T-cell (primary cell): ENCODE measurements at regions not wholly inside any gene's neighbourhood (a gene's known extent, or its start where the extent isn't known, plus 50 kb on each side); places are given as distances from the start of the nearest gene placed in this dataset.
"Not testable (repeated sequence)": the region's sequence is repeated elsewhere in the genome, so short reads cannot be mapped to it uniquely, and the experiment has no call there.

Source experiments
- ATAC-seq, 4 experiments: fragments of 200-7000 bp in 3 of 4; fragments of 150-1000 bp in 1 of 4; cut with Tn5 transposase; replicated peaks in 1 of 4; 1 replicate in 3 of 4; 2 replicates in 1 of 4; pipeline ENCODE4 v1.10.0; 2021; ENCODE audit warnings: moderate library complexity in 3 of 4, mild to moderate bottlenecking in 2 of 4, moderate number of reproducible peaks in 1 of 4
- CTCF ChIA-PET, 2 donors: fragments of 300-600 bp; sonication (Branson Sonifier 250); formaldehyde crosslinking; loops; one replicate each; lab custom pipeline; 2022; ENCODE audit warnings: antibody characterized with exemption in 2 of 2; lab: Charles Lee
- POLR2A ChIA-PET, 2 donors: fragments of 300-600 bp; sonication (Branson Sonifier 250); formaldehyde crosslinking; loops; one replicate each; lab custom pipeline; 2022; ENCODE audit warnings: antibody characterized with exemption in 2 of 2; lab: Charles Lee
- DNase-seq, 35 experiments: peaks; one replicate each; pipeline versions ENCODE4 v3.0.0 to v3.0.0-alpha.2; 2013 to 2023
- H3K27ac ChIP-seq: one replicate; pipeline ENCODE4 v1.5.1; 2013; ENCODE audit warnings: low read length
- H3K27me3 ChIP-seq, 2 experiments: replicated peaks in 1 of 2; 1 replicate in 1 of 2; 2 replicates in 1 of 2; pipeline versions ENCODE4 v1.6.1 to v1.7.0; 2013; ENCODE audit warnings: low read length in 1 of 2, mixed read lengths in 1 of 2; ENCODE audit not compliant: control insufficient read depth in 2 of 2, insufficient read depth in 2 of 2; ENCODE audit errors: extremely low read depth in 1 of 2
- H3K36me3 ChIP-seq, 2 donors: 1 replicate in 1 of 2; 2 replicates in 1 of 2; pipeline versions ENCODE4 v1.6.1 to v1.7.0; 2013; ENCODE audit warnings: low read length in 1 of 2; ENCODE audit not compliant: control insufficient read depth in 2 of 2, insufficient read depth in 1 of 2; ENCODE audit errors: extremely low read depth in 1 of 2
- H3K4me1 ChIP-seq, 2 experiments: 1 replicate in 1 of 2; 2 replicates in 1 of 2; pipeline versions ENCODE4 v1.6.1 to v1.7.0; 2013; ENCODE audit warnings: low read length in 2 of 2, mixed read lengths in 1 of 2; ENCODE audit not compliant: insufficient read depth in 2 of 2, control insufficient read depth in 1 of 2; ENCODE audit errors: extremely low read depth in 1 of 2
- H3K4me3 ChIP-seq, 2 donors: 1 replicate in 1 of 2; 2 replicates in 1 of 2; pipeline versions ENCODE4 v1.5.1 to v1.7.0; 2013; ENCODE audit warnings: mild to moderate bottlenecking in 2 of 2, low read length in 1 of 2, moderate library complexity in 1 of 2; ENCODE audit not compliant: control insufficient read depth in 1 of 2; ENCODE audit errors: extremely low read depth in 1 of 2
- H3K9me3 ChIP-seq: 2 replicates; pipeline ENCODE4 v1.7.0; 2013
- H3K27ac Mint-ChIP-seq, 2 donors: one replicate each; pipeline ENCODE4 v1.8.0; 2020 to 2021; ENCODE audit warnings: mild to moderate bottlenecking in 2 of 2, mixed read lengths in 2 of 2
- H3K27me3 Mint-ChIP-seq, 2 donors: one replicate each; pipeline ENCODE4 v1.8.0; 2021 to 2022; ENCODE audit warnings: mixed read lengths in 2 of 2
- H3K36me3 Mint-ChIP-seq: one replicate; pipeline ENCODE4 v1.8.0; 2021; ENCODE audit warnings: mixed read lengths
- H3K4me1 Mint-ChIP-seq, 3 donors: one replicate each; pipeline ENCODE4 v1.8.0; 2020 to 2022; ENCODE audit warnings: mixed read lengths in 3 of 3, mild to moderate bottlenecking in 1 of 3
- H3K4me3 Mint-ChIP-seq, 3 donors: one replicate each; pipeline ENCODE4 v1.8.0; 2020 to 2022; ENCODE audit warnings: mild to moderate bottlenecking in 3 of 3, mixed read lengths in 3 of 3, moderate library complexity in 3 of 3
- H3K9me3 Mint-ChIP-seq, 3 donors: one replicate each; pipeline ENCODE4 v1.8.0; 2020 to 2022; ENCODE audit warnings: mixed read lengths in 3 of 3
- WGBS: methylation state at CpG from one replicate; pipeline ENCODE4 v1.1.5; 2013; ENCODE audit warnings: missing lambda C conversion rate; ENCODE audit not compliant: insufficient coverage; 5-methylcytosine and 5-hydroxymethylcytosine counted together

DNA sequence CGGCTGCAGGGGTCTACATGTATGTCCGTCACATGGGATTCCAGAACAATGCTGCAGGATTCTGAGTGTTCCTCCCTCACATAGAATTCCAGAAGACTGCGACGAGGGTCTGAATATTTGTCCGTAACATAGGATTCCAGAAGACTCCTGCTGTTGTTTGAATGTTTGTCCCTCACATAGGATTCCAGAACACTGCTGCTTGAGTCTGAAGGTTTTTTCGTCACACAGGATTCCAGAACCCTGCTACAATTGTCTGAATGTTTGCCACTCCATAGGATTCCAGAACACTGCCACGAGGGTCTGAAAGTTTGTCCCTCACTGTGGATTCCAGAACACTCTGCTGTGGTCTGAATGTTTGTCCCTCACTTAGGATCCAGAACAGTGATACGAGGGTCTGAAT is 217.5 kb downstream of the FOXD4L6 start:
- ATAC-seq, H3K9me3 ChIP-seq, H3K27ac Mint-ChIP-seq, H3K36me3 ChIP-seq, CTCF ChIA-PET, H3K4me3 Mint-ChIP-seq, POLR2A ChIA-PET, DNase-seq, H3K27me3 ChIP-seq, H3K4me3 ChIP-seq, H3K27ac ChIP-seq, H3K4me1 ChIP-seq, H3K4me1 Mint-ChIP-seq: not testable (repeated sequence)
- H3K9me3 Mint-ChIP-seq: peaks cover 39 to 78% (median 72%) of the 10 kb centered on the region in 3 donors
- H3K36me3 Mint-ChIP-seq: peaks cover 11% of the 10 kb centered on the region
- 80% methylated on average over 6 of the region's 8 CpGs for WGBS
- peaks cover 7 to 20% of the 10 kb centered on the region in 2 donors for H3K27me3 Mint-ChIP-seq

DNA sequence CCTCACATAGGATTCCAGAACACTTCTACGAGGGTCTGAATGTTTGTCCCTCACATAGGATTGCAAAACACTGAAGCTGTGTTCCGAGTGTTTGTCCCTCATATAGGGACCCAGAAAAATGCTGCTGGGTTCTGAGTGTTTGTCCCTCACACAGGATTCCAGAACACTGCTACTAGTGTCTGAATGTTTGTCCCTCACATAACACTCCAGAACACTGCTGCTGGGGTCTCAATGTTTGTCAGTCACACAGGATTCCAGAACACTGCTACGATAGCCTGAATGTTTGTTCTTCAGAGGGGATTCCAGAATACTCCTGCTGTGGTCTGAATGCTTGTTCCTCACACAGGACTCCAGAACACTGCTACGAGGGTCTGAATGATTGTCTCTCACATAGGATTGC is 218.7 kb downstream of the FOXD4L6 start:
- ChIA-PET CTCF (no interaction called here), POLR2A (no interaction called here)
- no peaks in the 10 kb centered on the region for H3K9me3 ChIP-seq
- no peaks in the 10 kb centered on the region for H3K4me1 ChIP-seq
- no peak overlapping the region for H3K27ac ChIP-seq
- peak overlapping the region in 1 of 2 donors; percentile 26 for H3K4me3 ChIP-seq
- Mint-ChIP-seq H3K4me1 (no peaks in the 10 kb centered on the region), H3K9me3 (peaks cover 38 to 78% (median 70%) of the 10 kb centered on the region in 3 donors), H3K27me3 (peaks cover 6 to 22% of the 10 kb centered on the region in 2 donors), H3K27ac (no peak overlapping the region), H3K4me3 (no peak overlapping the region), H3K36me3 (peaks cover 2% of the 10 kb centered on the region)
- no peaks in the 10 kb centered on the region for H3K36me3 ChIP-seq
- DNase-seq (no peak), ATAC-seq (no peak)
- H3K27me3 ChIP-seq: no peaks in the 10 kb centered on the region
- WGBS: 84% methylated on average over 4 of the region's 4 CpGs

DNA sequence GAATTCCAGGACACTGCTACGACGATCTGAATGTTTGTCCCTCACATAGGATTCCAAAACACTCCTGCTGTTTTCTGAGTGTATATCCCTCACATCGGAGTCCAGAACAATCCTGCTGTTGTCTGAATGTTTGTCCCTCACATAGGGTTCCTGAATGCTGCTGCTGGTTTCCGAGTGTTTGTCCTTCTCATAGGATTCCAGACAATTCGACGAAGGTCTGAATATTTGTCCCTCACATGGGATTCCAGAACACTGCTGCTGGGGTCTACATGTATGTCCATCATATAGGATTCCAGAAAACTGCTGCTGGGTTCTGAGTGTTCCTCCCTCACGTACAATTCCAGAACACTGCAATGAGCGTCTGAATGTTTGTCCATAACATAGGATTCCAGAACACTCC is 219.4 kb downstream of the FOXD4L6 start:
- H3K4me1 ChIP-seq, CTCF ChIA-PET, DNase-seq, H3K36me3 Mint-ChIP-seq, H3K9me3 ChIP-seq, POLR2A ChIA-PET, H3K27ac Mint-ChIP-seq, H3K4me1 Mint-ChIP-seq, H3K27ac ChIP-seq, H3K36me3 ChIP-seq, H3K27me3 ChIP-seq, ATAC-seq, H3K4me3 Mint-ChIP-seq, H3K4me3 ChIP-seq: not testable (repeated sequence)
- H3K27me3 Mint-ChIP-seq: peaks cover 4 to 20% of the 10 kb centered on the region in 2 donors
- peaks cover 38 to 76% (median 70%) of the 10 kb centered on the region in 3 donors for H3K9me3 Mint-ChIP-seq
- WGBS: 85% methylated on average over 8 of the region's 8 CpGs

DNA sequence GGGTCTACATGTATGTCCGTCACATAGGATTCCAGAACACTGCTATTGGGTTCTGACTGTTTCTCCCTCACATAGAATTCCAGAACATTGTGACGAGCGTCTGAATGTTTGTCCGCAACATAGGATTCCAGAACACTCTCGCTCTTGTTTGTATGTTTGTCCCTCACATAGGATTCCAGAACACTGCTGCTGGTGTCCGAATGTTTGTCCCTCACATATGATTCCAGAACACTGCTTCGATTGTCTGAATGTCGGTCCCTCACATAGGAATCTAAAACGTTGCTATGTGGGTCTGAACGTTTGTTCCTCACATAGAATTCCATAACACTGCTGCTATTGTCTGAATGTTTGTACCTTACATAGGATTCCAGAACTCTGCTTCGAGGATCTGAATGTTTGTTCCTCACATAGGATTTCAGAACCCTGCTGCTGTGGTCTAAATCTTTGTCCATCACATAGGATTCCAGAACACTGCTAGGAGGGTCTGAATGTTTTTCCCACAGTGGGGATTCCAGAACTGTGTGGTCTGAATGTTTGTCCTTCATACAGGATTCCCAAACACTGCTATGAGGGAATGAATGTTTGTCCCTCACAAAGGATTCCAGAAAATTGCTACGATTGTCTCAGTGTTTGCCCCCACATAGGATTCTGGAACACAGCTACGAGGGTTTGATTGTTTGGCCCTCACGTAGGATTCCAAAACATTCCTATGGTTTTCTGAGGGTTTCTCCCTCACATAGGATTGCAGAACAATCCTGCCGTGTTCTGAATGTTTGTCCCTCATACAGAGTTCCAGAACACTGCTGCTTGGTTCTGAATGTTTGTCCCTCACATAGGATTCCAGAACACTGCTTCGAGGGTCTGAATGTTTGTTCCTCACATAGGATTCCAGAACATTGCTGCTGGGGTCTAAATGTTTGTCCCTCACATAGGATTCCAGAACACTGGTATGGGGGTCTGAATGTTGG is 220.5 kb downstream of the FOXD4L6 start:
- Mint-ChIP-seq H3K4me1 (no peaks in the 10 kb centered on the region), H3K27me3 (peaks cover 4 to 14% of the 10 kb centered on the region in 2 donors), H3K9me3 (peaks cover 32 to 74% (median 72%) of the 10 kb centered on the region in 3 donors), H3K27ac (no peak overlapping the region), H3K36me3 (peaks cover 14% of the 10 kb centered on the region), H3K4me3 (no peak overlapping the region)
- ChIA-PET CTCF (no interaction called here), POLR2A (no interaction called here)
- H3K36me3 ChIP-seq: no peaks in the 10 kb centered on the region
- no peak overlapping the region for H3K27ac ChIP-seq
- H3K9me3 ChIP-seq: no peaks in the 10 kb centered on the region
- H3K4me3 ChIP-seq: no peak overlapping the region
- 82% methylated on average over 14 of the region's 16 CpGs for WGBS
- DNase-seq (no peak), ATAC-seq (no peak)
- no peaks in the 10 kb centered on the region for H3K4me1 ChIP-seq
- H3K27me3 ChIP-seq: no peaks in the 10 kb centered on the region

DNA sequence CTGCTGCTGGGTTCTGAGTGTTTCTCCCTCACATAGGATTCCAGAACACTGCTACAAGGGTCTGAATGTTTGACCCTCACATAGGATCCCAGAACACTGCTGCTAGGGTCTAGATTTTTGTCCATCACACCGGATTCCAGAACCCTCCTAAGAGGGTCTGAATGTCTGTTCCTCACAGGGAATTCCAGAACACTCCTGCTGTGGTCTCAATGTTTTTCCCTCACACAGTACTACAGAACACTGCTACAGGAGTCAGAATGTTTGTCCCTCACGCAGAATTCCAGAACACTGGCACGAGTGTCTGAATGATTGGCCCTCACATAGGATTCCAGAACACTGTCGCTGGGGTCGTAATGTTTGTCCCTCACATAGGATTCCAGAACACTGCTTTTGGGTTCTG is 221.6 kb downstream of the FOXD4L6 start:
- H3K36me3 ChIP-seq, DNase-seq, H3K27ac Mint-ChIP-seq, H3K4me3 ChIP-seq, ATAC-seq, H3K4me1 Mint-ChIP-seq, H3K9me3 ChIP-seq, H3K4me3 Mint-ChIP-seq, H3K27me3 ChIP-seq, H3K27ac ChIP-seq, CTCF ChIA-PET, POLR2A ChIA-PET, H3K4me1 ChIP-seq: not testable (repeated sequence)
- peaks cover 32 to 71% (median 70%) of the 10 kb centered on the region in 3 donors for H3K9me3 Mint-ChIP-seq
- 72% methylated on average over 4 of the region's 5 CpGs for WGBS
- H3K36me3 Mint-ChIP-seq: peaks cover 20% of the 10 kb centered on the region
- peaks cover 4 to 14% of the 10 kb centered on the region in 2 donors for H3K27me3 Mint-ChIP-seq

DNA sequence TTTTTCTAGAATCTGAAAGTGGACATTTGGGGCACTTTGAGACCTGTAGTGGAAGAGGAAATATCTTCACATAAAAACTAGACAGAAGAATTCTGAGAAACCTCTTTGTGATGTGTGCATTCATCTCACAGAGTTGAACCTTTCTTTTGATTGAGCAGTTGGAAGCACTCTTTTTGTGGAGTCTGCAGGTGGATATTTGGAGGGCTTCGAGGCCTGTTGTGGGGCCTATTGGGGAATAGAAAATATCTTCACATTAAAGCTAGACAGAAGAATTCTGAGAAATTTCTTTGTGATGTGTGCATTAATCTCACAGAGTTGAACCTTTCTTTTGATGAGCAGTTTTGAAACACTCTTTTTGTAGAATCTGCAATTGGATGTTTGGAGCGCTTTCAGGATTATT is 236.2 kb downstream of the FOXD4L6 start:
- ATAC-seq, H3K27me3 Mint-ChIP-seq, POLR2A ChIA-PET, H3K9me3 ChIP-seq, H3K4me1 Mint-ChIP-seq, H3K4me3 Mint-ChIP-seq, H3K27ac ChIP-seq, H3K36me3 ChIP-seq, H3K4me1 ChIP-seq, H3K27ac Mint-ChIP-seq, H3K27me3 ChIP-seq, H3K4me3 ChIP-seq, DNase-seq, CTCF ChIA-PET: not testable (repeated sequence)
- WGBS: 100% methylated on average over 1 of the region's 2 CpGs
- peaks cover 48% of the 10 kb centered on the region for H3K36me3 Mint-ChIP-seq
- H3K9me3 Mint-ChIP-seq: peaks cover 19 to 80% (median 53%) of the 10 kb centered on the region in 3 donors
